ENCODE measurements at regions not wholly inside any gene's neighbourhood (a gene's known extent, or its start where the extent isn't known, plus 50 kb on each side); places are given as distances from the start of the nearest gene placed in this dataset.

GRCh38 chr4:3715855-3716630, 50.1 kb upstream of the ADRA2C start:
- Mint-ChIP-seq H3K9me3 (no peaks in the 10 kb centered on the region), H3K4me1 (ENCODE audit: low read depth) (no peaks in the 10 kb centered on the region), H3K36me3 (ENCODE audit: low read depth) (no peaks in the 10 kb centered on the region), H3K27ac (no peak overlapping the region), H3K27me3 (peaks cover 30% of the 10 kb centered on the region), H3K4me3 (no peak overlapping the region)
- ChIA-PET CTCF (no interaction called here), POLR2A (no interaction called here)
- no peak for DNase-seq
- Histone ChIP-seq H3K4me1 (ENCODE audit: insufficient read depth, low read length) (no peaks in the 10 kb centered on the region), H3K36me3 (ENCODE audit: insufficient read depth, low read length) (no peaks in the 10 kb centered on the region), H3K4me3 (ENCODE audit: low read length) (no peak overlapping the region), H3K9me3 (ENCODE audit: control insufficient read depth in 1 of 2, insufficient read depth in 1 of 2, low read length in 2 of 2) (peaks cover 0 to 31% of the 10 kb centered on the region in 2 experiments), H3K27me3 (ENCODE audit: control insufficient read depth in 1 of 2, insufficient read depth in 2 of 2, low read length in 2 of 2) (peaks cover 8 to 12% of the 10 kb centered on the region in 2 experiments), H3K27ac (ENCODE audit: low read depth in 1 of 2, low read length in 2 of 2) (no peak overlapping the region)
- intact Hi-C loops (cut with DNase I, micrococcal nuclease) = no loop called here
- no peak for ATAC-seq (ENCODE audit: poor library complexity)
- TF ChIP-seq, protein P1, sequence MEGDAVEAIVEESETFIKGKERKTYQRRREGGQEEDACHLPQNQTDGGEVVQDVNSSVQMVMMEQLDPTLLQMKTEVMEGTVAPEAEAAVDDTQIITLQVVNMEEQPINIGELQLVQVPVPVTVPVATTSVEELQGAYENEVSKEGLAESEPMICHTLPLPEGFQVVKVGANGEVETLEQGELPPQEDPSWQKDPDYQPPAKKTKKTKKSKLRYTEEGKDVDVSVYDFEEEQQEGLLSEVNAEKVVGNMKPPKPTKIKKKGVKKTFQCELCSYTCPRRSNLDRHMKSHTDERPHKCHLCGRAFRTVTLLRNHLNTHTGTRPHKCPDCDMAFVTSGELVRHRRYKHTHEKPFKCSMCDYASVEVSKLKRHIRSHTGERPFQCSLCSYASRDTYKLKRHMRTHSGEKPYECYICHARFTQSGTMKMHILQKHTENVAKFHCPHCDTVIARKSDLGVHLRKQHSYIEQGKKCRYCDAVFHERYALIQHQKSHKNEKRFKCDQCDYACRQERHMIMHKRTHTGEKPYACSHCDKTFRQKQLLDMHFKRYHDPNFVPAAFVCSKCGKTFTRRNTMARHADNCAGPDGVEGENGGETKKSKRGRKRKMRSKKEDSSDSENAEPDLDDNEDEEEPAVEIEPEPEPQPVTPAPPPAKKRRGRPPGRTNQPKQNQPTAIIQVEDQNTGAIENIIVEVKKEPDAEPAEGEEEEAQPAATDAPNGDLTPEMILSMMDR (IDR thresholded peaks at IDR 0.05) = no peak

DNA sequence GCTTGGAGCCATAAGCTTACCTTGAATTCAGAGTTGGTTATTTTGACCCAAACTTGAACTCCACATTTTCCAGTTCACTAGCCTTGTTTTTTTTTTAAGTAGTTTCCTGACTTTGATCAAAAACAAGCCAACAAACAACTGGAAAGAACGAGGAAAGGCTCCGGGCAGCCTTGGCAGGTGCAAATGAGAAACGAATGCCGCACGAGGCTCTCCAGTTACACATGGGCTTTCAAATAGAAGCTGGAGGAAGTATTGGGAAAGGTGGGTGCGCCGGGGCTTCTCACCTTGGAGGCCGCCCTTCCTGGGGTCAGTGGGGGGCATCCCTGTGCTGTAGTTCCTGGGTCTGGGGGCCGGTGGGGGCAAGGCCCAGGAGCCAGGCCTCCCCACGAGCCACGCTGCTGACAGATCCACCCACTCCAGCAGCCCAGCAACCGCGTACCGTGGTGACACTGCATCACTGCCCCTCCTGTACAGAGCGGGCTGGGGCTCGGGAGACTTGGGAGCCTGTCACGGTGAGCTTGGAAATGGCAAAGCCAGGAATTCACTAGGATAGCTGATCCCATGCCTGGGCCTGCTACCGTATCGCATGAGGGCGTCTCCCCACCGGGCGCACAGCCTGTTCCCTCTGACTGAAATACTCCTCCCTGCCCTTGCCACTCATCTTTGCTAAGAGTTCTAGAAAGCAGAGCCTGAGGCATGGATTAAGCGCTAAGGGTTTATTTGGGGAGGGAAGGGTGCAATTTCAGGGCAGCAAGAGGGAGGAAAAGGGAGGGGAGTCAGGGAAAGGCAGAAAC, 50.9 kb upstream of the ADRA2C start:
- intact Hi-C loops (cut with DNase I, micrococcal nuclease) = no loop called here
- no peaks in the 10 kb centered on the region for H3K4me1 Mint-ChIP-seq (ENCODE audit: low read depth)
- no peak overlapping the region for H3K4me3 Mint-ChIP-seq
- ChIA-PET CTCF (no interaction called here), POLR2A (no interaction called here)
- Histone ChIP-seq H3K27me3 (ENCODE audit: control insufficient read depth in 1 of 2, insufficient read depth in 2 of 2, low read length in 2 of 2) (peaks cover 5 to 10% of the 10 kb centered on the region in 2 experiments), H3K9me3 (ENCODE audit: control insufficient read depth in 1 of 2, insufficient read depth in 1 of 2, low read length in 2 of 2) (peaks cover 0 to 31% of the 10 kb centered on the region in 2 experiments), H3K4me3 (ENCODE audit: low read length) (no peak overlapping the region), H3K4me1 (ENCODE audit: insufficient read depth, low read length) (no peaks in the 10 kb centered on the region), H3K36me3 (ENCODE audit: insufficient read depth, low read length) (no peaks in the 10 kb centered on the region), H3K27ac (ENCODE audit: low read depth in 1 of 2, low read length in 2 of 2) (no peak overlapping the region)
- ATAC-seq (ENCODE audit: poor library complexity) (no peak), DNase-seq (no peak)
- no peaks in the 10 kb centered on the region for H3K36me3 Mint-ChIP-seq (ENCODE audit: low read depth)
- peaks cover 28% of the 10 kb centered on the region for H3K27me3 Mint-ChIP-seq
- H3K27ac Mint-ChIP-seq = no peak overlapping the region
- H3K9me3 Mint-ChIP-seq = no peaks in the 10 kb centered on the region
- TF ChIP-seq, protein P1 (IDR thresholded peaks at IDR 0.05) = no peak

DNA sequence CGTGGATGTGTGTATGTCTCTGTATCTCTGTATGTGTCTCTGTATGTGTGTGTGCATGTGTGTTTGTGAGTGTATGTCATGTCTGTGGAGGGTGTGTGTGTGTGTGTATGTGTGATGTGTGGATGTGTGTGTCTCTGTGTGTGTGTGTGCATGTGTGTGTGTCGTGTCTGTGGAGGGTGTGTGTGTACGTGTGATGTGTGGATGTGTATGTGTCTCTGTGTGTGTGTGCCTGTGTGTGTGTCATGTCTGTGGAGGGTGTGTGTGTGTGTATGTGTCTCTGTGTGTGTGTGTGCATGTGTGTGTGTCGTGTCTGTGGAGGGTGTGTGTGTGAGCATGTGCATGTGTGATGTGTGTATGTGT, 51.6 kb upstream of the ADRA2C start:
- Mint-ChIP-seq H3K4me3 (no peak overlapping the region), H3K4me1 (ENCODE audit: low read depth) (no peaks in the 10 kb centered on the region), H3K9me3 (no peaks in the 10 kb centered on the region), H3K36me3 (ENCODE audit: low read depth) (no peaks in the 10 kb centered on the region), H3K27me3 (peaks cover 24% of the 10 kb centered on the region), H3K27ac (no peak overlapping the region)
- intact Hi-C loops (cut with DNase I, micrococcal nuclease) = no loop called here
- ChIA-PET CTCF (no interaction called here), POLR2A (no interaction called here)
- H3K4me3 ChIP-seq (ENCODE audit: low read length) = no peak overlapping the region
- TF ChIP-seq, protein P1 (IDR thresholded peaks at IDR 0.05) = no peak
- peaks cover 0 to 6% of the 10 kb centered on the region in 2 experiments for H3K27me3 ChIP-seq (ENCODE audit: control insufficient read depth in 1 of 2, insufficient read depth in 2 of 2, low read length in 2 of 2)
- no peaks in the 10 kb centered on the region for H3K4me1 ChIP-seq (ENCODE audit: insufficient read depth, low read length)
- ATAC-seq (ENCODE audit: poor library complexity) = no peak
- no peaks in the 10 kb centered on the region for H3K36me3 ChIP-seq (ENCODE audit: insufficient read depth, low read length)
- H3K27ac ChIP-seq (ENCODE audit: low read depth in 1 of 2, low read length in 2 of 2) = no peak overlapping the region
- H3K9me3 ChIP-seq (ENCODE audit: control insufficient read depth in 1 of 2, insufficient read depth in 1 of 2, low read length in 2 of 2) = peaks cover 0 to 26% of the 10 kb centered on the region in 2 experiments
- no peak for DNase-seq
